Caco-2 (cell line): ENCODE measurements at regions not wholly inside any gene's neighbourhood (a gene's known extent, or its start where the extent isn't known, plus 50 kb on each side); places are given as distances from the start of the nearest gene placed in this dataset.
A peak's percentile ranks its signal among the peaks of the same experiment; 100 is the strongest.

Source experiments
- BruUV-seq: library from RNA; stranded (reverse); fragments of 400-500 nt; replicated peaks from 2 replicates; lab custom pipeline; 2021; lab: Mats Ljungman, UMichigan
- CTCF ChIA-PET: fragments of 300-600 bp; sonication (Branson Sonifier 250); formaldehyde crosslinking; loops from one replicate; lab custom pipeline; 2022; ENCODE audit warnings: antibody characterized with exemption; lab: Charles Lee
- POLR2A ChIA-PET: fragments of 300-600 bp; sonication (Branson Sonifier 250); formaldehyde crosslinking; loops from one replicate; lab custom pipeline; 2022; ENCODE audit warnings: antibody characterized with exemption; lab: Charles Lee
- DNase-seq, 2 experiments: peaks; one replicate each; pipeline versions ENCODE4 v3.0.0 to v3.0.0-alpha.2; 2020 to 2022
- H3K27me3 ChIP-seq: replicated peaks from 2 replicates; pipeline ENCODE4 v1.6.0; 2011; ENCODE audit warnings: low read length; ENCODE audit not compliant: control insufficient read depth, insufficient read depth
- H3K36me3 ChIP-seq: 2 replicates; pipeline ENCODE4 v1.5.1; 2011; ENCODE audit warnings: low read length; ENCODE audit not compliant: control insufficient read depth, insufficient read depth
- H3K4me1 ChIP-seq: fragments of 250-450 bp; sonication (Bioruptor Pico); 2 replicates; pipeline ENCODE4 v1.5.1; 2020; ENCODE audit warnings: mild to moderate bottlenecking
- H3K4me3 ChIP-seq: 2 replicates; pipeline ENCODE4 v1.5.1; 2011; ENCODE audit warnings: low read depth, mild to moderate bottlenecking, control low read depth, low read length
- H3K9me3 ChIP-seq: fragments of 250-450 bp; sonication (Bioruptor Pico); 2 replicates; pipeline ENCODE4 v1.5.1; 2020; ENCODE audit warnings: mild to moderate bottlenecking, moderate library complexity
- H3K27ac Mint-ChIP-seq: one replicate; pipeline ENCODE4 v1.8.0; 2022; ENCODE audit warnings: mixed read lengths; ENCODE audit not compliant: unreplicated experiment
- H3K27me3 Mint-ChIP-seq: one replicate; pipeline ENCODE4 v1.8.0; 2022; ENCODE audit warnings: mixed read lengths; ENCODE audit not compliant: insufficient read depth, unreplicated experiment
- H3K36me3 Mint-ChIP-seq: one replicate; pipeline ENCODE4 v1.8.0; 2022; ENCODE audit warnings: mild to moderate bottlenecking, mixed read lengths; ENCODE audit not compliant: insufficient read depth, unreplicated experiment
- H3K4me1 Mint-ChIP-seq: one replicate; pipeline ENCODE4 v1.8.0; 2022; ENCODE audit warnings: low read depth, mixed read lengths; ENCODE audit not compliant: unreplicated experiment
- H3K4me3 Mint-ChIP-seq: one replicate; pipeline ENCODE4 v1.8.0; 2022; ENCODE audit warnings: mild to moderate bottlenecking, moderate library complexity, mixed read lengths; ENCODE audit not compliant: unreplicated experiment
- H3K9me3 Mint-ChIP-seq: one replicate; pipeline ENCODE4 v1.8.0; 2022; ENCODE audit warnings: mixed read lengths; ENCODE audit not compliant: unreplicated experiment
- CTCF ChIP-seq, 2 experiments: fragments of 200-600 bp in 1 of 2; IDR thresholded peaks; 1 replicate in 1 of 2; 2 replicates in 1 of 2; pipeline versions ENCODE4 v1.5.1 to v1.8.0; 2011 to 2022; ENCODE audit warnings: antibody characterized with exemption in 1 of 2, control low read depth in 1 of 2, inconsistent platforms in 1 of 2, low read depth in 1 of 2, low read length in 1 of 2, mild to moderate bottlenecking in 1 of 2, moderate library complexity in 1 of 2; ENCODE audit not compliant: insufficient read depth in 1 of 2, severe bottlenecking in 1 of 2, unreplicated experiment in 1 of 2
- intact Hi-C: fragments of 100-400 bp; cut with micrococcal nuclease; formaldehyde crosslinking; loops from one replicate; pipeline ENCODE4 v1.10.0; 2022; ENCODE audit not compliant: unreplicated experiment

DNA sequence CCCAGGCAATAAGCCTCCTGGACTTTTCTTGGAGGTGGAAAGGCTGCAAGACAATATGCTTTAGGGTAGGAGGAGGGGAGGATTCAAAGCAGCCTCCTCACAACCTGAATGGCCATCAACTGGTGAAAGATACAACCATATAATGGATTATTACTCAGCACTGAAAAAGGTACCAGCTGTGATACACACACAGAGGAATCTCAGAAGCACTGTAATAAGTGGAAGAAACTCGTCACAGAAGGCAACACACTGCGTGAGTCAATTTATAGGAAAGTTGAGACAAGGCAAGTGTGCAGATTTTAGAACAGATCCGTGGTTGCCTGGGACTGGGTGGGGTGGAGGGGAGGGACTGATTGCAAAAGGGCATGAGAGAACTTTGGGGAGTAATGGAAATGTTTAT is 64.9 kb upstream of the ZBTB40 start:
- POLR2A ChIA-PET: no interaction called here
- no peak overlapping the region for H3K4me3 ChIP-seq
- H3K4me1 ChIP-seq: peaks cover 11% of the 10 kb centered on the region
- no peak for TF ChIP-seq CTCF (IDR thresholded peaks at IDR 0.05; ENCODE audit: insufficient read depth in 1 of 2, low read depth in 1 of 2, low read length in 1 of 2, severe bottlenecking in 1 of 2, unreplicated experiment in 1 of 2)
- Mint-ChIP-seq H3K4me1 (peaks cover 20% of the 10 kb centered on the region), H3K4me3 (no peak overlapping the region), H3K27ac (no peak overlapping the region), H3K36me3 (peaks cover 7% of the 10 kb centered on the region), H3K9me3 (no peaks in the 10 kb centered on the region), H3K27me3 (no peaks in the 10 kb centered on the region)
- BruUV-seq: no TSS peak
- H3K27me3 ChIP-seq: no peaks in the 10 kb centered on the region
- no peaks in the 10 kb centered on the region for H3K36me3 ChIP-seq
- DNase-seq: no peak
- CTCF ChIA-PET: interaction anchor here (0.6 kb wide), 1 partner anchor 26 kb away, joined by 4 read pairs; no protein-coding TSS in a partner anchor
- no peaks in the 10 kb centered on the region for H3K9me3 ChIP-seq
- intact Hi-C loops: no loop called here

DNA sequence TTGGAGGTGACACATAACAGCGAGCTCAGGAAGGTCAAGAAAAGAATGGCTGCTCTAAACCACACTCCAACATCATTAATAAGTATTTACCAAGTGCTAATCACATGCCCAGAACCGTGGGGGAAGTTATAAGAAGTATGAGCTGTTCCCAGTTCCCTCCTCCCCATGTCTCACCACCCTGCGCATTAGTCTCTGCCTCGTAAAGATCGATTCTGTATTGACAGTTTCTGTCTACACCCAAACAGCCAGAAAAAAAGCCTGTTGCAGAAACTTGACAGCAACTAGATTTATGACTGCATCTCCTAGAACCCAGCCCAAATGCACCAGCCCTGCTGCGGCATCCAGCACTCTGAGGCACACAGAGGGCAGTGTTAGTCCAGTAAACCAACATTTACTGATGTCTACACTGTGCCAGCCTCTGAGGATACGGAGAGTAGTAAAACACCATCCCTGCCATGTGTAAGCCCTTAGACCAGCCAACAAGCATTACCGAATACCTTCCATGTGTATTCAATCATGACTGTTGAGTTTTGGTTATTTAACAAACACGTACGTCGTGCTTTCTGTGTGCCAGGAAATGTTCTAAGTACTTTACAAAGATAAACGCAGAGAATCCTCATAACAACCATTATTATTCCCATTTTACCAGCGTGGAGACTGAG is 63.6 kb upstream of the ZBTB40 start:
- H3K36me3 Mint-ChIP-seq: peaks cover 7% of the 10 kb centered on the region
- H3K9me3 Mint-ChIP-seq: no peaks in the 10 kb centered on the region
- ChIA-PET CTCF (interaction anchor here (0.7 to 1.5 kb wide), 3 partner anchors 25 to 31 kb away, joined by 3 to 5 read pairs (median 3); no protein-coding TSS in a partner anchor), POLR2A (no interaction called here)
- no peak for DNase-seq
- H3K27me3 ChIP-seq: no peaks in the 10 kb centered on the region
- no peak overlapping the region for H3K4me3 ChIP-seq
- no peak overlapping the region for H3K27ac Mint-ChIP-seq
- H3K27me3 Mint-ChIP-seq: no peaks in the 10 kb centered on the region
- no peaks in the 10 kb centered on the region for H3K9me3 ChIP-seq
- H3K36me3 ChIP-seq: no peaks in the 10 kb centered on the region
- BruUV-seq: no TSS peak
- peaks cover 11% of the 10 kb centered on the region for H3K4me1 ChIP-seq
- intact Hi-C loops: loop anchor here (1.0 kb wide), 1 partner anchor 26 kb away; no protein-coding TSS in a partner anchor
- peaks cover 20% of the 10 kb centered on the region for H3K4me1 Mint-ChIP-seq
- no peak for TF ChIP-seq CTCF (IDR thresholded peaks at IDR 0.05; ENCODE audit: insufficient read depth in 1 of 2, low read depth in 1 of 2, low read length in 1 of 2, severe bottlenecking in 1 of 2, unreplicated experiment in 1 of 2)
- no peak overlapping the region for H3K4me3 Mint-ChIP-seq

DNA sequence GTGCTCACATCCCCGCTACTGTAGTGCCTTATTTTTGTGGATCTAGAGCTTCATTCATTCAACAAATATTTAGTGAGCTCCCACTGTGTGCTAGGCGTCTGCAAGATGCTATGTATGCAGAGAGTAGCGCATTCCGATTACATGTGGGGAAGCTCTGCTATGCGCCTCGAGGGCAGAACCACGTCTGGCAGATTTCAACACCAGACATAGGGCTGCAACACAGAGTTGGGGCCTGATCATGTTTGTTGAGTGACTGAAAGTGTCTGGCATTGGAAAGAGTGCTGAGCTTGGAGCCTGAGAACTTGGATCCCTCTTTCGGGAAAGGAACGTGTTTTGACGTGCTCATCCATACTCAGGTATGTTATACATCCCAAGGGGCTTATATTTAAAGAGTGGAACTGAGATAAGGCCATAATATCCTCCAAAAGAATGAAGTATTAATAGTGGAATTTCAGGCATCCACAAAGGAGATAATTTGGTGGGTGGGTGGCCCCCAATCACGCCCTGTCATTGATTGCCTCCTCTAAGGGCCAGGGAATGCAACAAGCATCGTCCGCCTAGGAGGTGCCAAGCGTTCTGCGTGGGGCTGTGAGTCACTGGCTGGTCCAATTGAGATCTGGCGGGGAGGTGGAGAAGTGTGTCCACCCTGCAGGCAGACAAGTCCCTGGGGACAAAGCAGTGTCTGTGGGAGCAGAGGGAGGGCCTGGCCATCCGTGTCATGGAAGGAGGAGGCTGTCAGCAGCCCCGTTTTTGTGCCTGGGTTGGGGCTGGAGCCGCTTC is 62.8 kb upstream of the ZBTB40 start:
- ChIA-PET CTCF (interaction anchor here (0.9 to 1.5 kb wide), 3 partner anchors 24 to 27 kb away, joined by 3 to 5 read pairs (median 3); no protein-coding TSS in a partner anchor), POLR2A (interaction anchor here (0.8 kb wide), 1 partner anchor 24 kb away, joined by 3 read pairs; no protein-coding TSS in a partner anchor)
- BruUV-seq: no TSS peak
- Mint-ChIP-seq H3K9me3 (no peaks in the 10 kb centered on the region), H3K27ac (no peak overlapping the region), H3K4me1 (peaks cover 20% of the 10 kb centered on the region), H3K27me3 (no peaks in the 10 kb centered on the region), H3K4me3 (no peak overlapping the region), H3K36me3 (peaks cover 3% of the 10 kb centered on the region)
- Histone ChIP-seq H3K36me3 (no peaks in the 10 kb centered on the region), H3K27me3 (no peaks in the 10 kb centered on the region), H3K4me3 (no peak overlapping the region), H3K9me3 (no peaks in the 10 kb centered on the region), H3K4me1 (peaks cover 11% of the 10 kb centered on the region)
- intact Hi-C loops: loop anchor here (1.0 kb wide), 1 partner anchor 25 kb away; no protein-coding TSS in a partner anchor
- peak; percentile 66 to 73 for DNase-seq
- no peak for TF ChIP-seq CTCF (IDR thresholded peaks at IDR 0.05; ENCODE audit: insufficient read depth in 1 of 2, low read depth in 1 of 2, low read length in 1 of 2, severe bottlenecking in 1 of 2, unreplicated experiment in 1 of 2)
